ENCODE measurements at regions not wholly inside any gene's neighbourhood (a gene's known extent, or its start where the extent isn't known, plus 50 kb on each side); places are given as distances from the start of the nearest gene placed in this dataset.

- Mint-ChIP-seq H3K27ac (no peak overlapping the region), H3K9me3 (no peaks in the 10 kb centered on the region), H3K4me1 (peaks cover 24% of the 10 kb centered on the region), H3K4me3 (no peak overlapping the region), H3K27me3 (ENCODE audit: low read depth) (no peaks in the 10 kb centered on the region), H3K36me3 (no peaks in the 10 kb centered on the region)
- TF ChIP-seq CTCF (IDR thresholded peaks at IDR 0.05; ENCODE audit: unreplicated experiment), result no peak
- DNase-seq (ENCODE audit: low spot score in 2 of 2, unreplicated experiment in 2 of 2), result no peak
These were observed 547.0 kb upstream of the NDST4 start for GRCh38 chr4:115660465-115660864.

- no peak for DNase-seq (ENCODE audit: low spot score in 2 of 2, unreplicated experiment in 2 of 2)
These were observed 544.7 kb upstream of the NDST4 start for GRCh38 chr4:115657991-115658650.

GRCh38 chr4:115655626-115656025 is 542.2 kb upstream of the NDST4 start:
- no peak for DNase-seq (ENCODE audit: low spot score in 2 of 2, unreplicated experiment in 2 of 2)
- Mint-ChIP-seq H3K36me3 (peaks cover 5% of the 10 kb centered on the region), H3K9me3 (peaks cover 26% of the 10 kb centered on the region), H3K4me1 (peaks cover 8% of the 10 kb centered on the region), H3K4me3 (no peak overlapping the region), H3K27ac (no peak overlapping the region), H3K27me3 (ENCODE audit: low read depth) (no peaks in the 10 kb centered on the region)
- TF ChIP-seq CTCF (IDR thresholded peaks at IDR 0.05; ENCODE audit: unreplicated experiment), result no peak

More at GRCh38 chr4:115657991-115658650, 544.7 kb upstream of the NDST4 start:
- TF ChIP-seq CTCF (IDR thresholded peaks at IDR 0.05; ENCODE audit: unreplicated experiment), result no peak
- peaks cover 2% of the 10 kb centered on the region for H3K36me3 Mint-ChIP-seq
- peaks cover 15% of the 10 kb centered on the region for H3K4me1 Mint-ChIP-seq
- H3K4me3 Mint-ChIP-seq, result no peak overlapping the region
- H3K27me3 Mint-ChIP-seq (ENCODE audit: low read depth), result no peaks in the 10 kb centered on the region
- no peak overlapping the region for H3K27ac Mint-ChIP-seq
- H3K9me3 Mint-ChIP-seq, result peaks cover 17% of the 10 kb centered on the region

- Mint-ChIP-seq H3K4me3 (no peak overlapping the region), H3K27me3 (ENCODE audit: low read depth) (no peaks in the 10 kb centered on the region), H3K36me3 (peaks cover 4% of the 10 kb centered on the region), H3K4me1 (no peaks in the 10 kb centered on the region), H3K27ac (no peak overlapping the region), H3K9me3 (peaks cover 13% of the 10 kb centered on the region)
- TF ChIP-seq CTCF (IDR thresholded peaks at IDR 0.05; ENCODE audit: unreplicated experiment), result no peak
- no peak for DNase-seq (ENCODE audit: low spot score in 2 of 2, unreplicated experiment in 2 of 2)
These were observed 535.4 kb upstream of the NDST4 start for GRCh38 chr4:115648786-115649185.

- TF ChIP-seq CTCF (IDR thresholded peaks at IDR 0.05; ENCODE audit: unreplicated experiment), result no peak
- H3K27ac Mint-ChIP-seq, result no peak overlapping the region
- no peak overlapping the region for H3K4me3 Mint-ChIP-seq
- DNase-seq (ENCODE audit: low spot score in 2 of 2, unreplicated experiment in 2 of 2), result no peak
- peaks cover 9% of the 10 kb centered on the region for H3K9me3 Mint-ChIP-seq
- no peaks in the 10 kb centered on the region for H3K36me3 Mint-ChIP-seq
- no peaks in the 10 kb centered on the region for H3K27me3 Mint-ChIP-seq (ENCODE audit: low read depth)
- H3K4me1 Mint-ChIP-seq, result peaks cover 2% of the 10 kb centered on the region
These were observed 515.9 kb upstream of the NDST4 start for GRCh38 chr4:115629270-115629669.

- Mint-ChIP-seq H3K27ac (no peak overlapping the region), H3K36me3 (no peaks in the 10 kb centered on the region), H3K9me3 (no peaks in the 10 kb centered on the region), H3K4me3 (no peak overlapping the region), H3K4me1 (no peaks in the 10 kb centered on the region), H3K27me3 (ENCODE audit: low read depth) (no peaks in the 10 kb centered on the region)
- DNase-seq (ENCODE audit: low spot score in 2 of 2, unreplicated experiment in 2 of 2), result no peak
- TF ChIP-seq CTCF (IDR thresholded peaks at IDR 0.05; ENCODE audit: unreplicated experiment), result no peak
These were observed 496.2 kb upstream of the NDST4 start for GRCh38 chr4:115609631-115610030.
